GM18520 (cell line): ENCODE measurements at regions not wholly inside any gene's neighbourhood (a gene's known extent, or its start where the extent isn't known, plus 50 kb on each side); places are given as distances from the start of the nearest gene placed in this dataset.

Source experiments
- ATAC-seq: cut with Tn5 transposase; IDR thresholded peaks from one replicate; pipeline ENCODE4 v1.9.1; 2021; ENCODE audit not compliant: unreplicated experiment

- ATAC-seq: no peak
Observed at GRCh38 chr15:70258369-70259027, 160.8 kb upstream of the TLE3 start.

GRCh38 chr15:70257573-70258248, 160.0 kb upstream of the TLE3 start:
- ATAC-seq: no peak

- no peak for ATAC-seq
Observed at GRCh38 chr15:70257047-70257446, 159.3 kb upstream of the TLE3 start.

GRCh38 chr15:70254311-70254869, 156.7 kb upstream of the TLE3 start:
- no peak for ATAC-seq

GRCh38 chr15:70253461-70254156, 155.9 kb upstream of the TLE3 start:
- ATAC-seq: no peak

- ATAC-seq: no peak
Observed at GRCh38 chr15:70252951-70253320, 155.2 kb upstream of the TLE3 start.

- no peak for ATAC-seq
Observed at GRCh38 chr15:70252056-70252950, 154.6 kb upstream of the TLE3 start.

GRCh38 chr15:70251246-70251990, 153.7 kb upstream of the TLE3 start:
- no peak for ATAC-seq

- no peak for ATAC-seq
Observed at GRCh38 chr15:70250208-70251201, 152.8 kb upstream of the TLE3 start.

- no peak for ATAC-seq
Observed at GRCh38 chr15:70249616-70250015, 151.9 kb upstream of the TLE3 start.

GRCh38 chr15:70248116-70249025, 150.7 kb upstream of the TLE3 start:
- no peak for ATAC-seq

GRCh38 chr15:70247281-70247680, 149.6 kb upstream of the TLE3 start:
- no peak for ATAC-seq

- no peak for ATAC-seq
Observed at GRCh38 chr15:70246623-70247220, 149.0 kb upstream of the TLE3 start.

- ATAC-seq: peak; percentile 38
Observed at GRCh38 chr15:70245932-70246622, 148.4 kb upstream of the TLE3 start.

- no peak for ATAC-seq
Observed at GRCh38 chr15:70244978-70245542, 147.3 kb upstream of the TLE3 start.

- ATAC-seq: no peak
Observed at GRCh38 chr15:70243686-70244540, 146.2 kb upstream of the TLE3 start.
